Endothelial cell of umbilical vein (primary cell): ENCODE measurements at regions not wholly inside any gene's neighbourhood (a gene's known extent, or its start where the extent isn't known, plus 50 kb on each side); places are given as distances from the start of the nearest gene placed in this dataset.

Experiments
- EZH2 ChIP-seq: IDR thresholded peaks from 2 replicates; pipeline ENCODE4 v1.6.1; 2012; ENCODE audit warnings: borderline replicate concordance, low read depth, mild to moderate bottlenecking, moderate library complexity, low read length, inconsistent platforms; ENCODE audit not compliant: severe bottlenecking
- POLR2A ChIP-seq: IDR thresholded peaks from 2 replicates; pipeline ENCODE4 v1.6.1; 2012; ENCODE audit warnings: low read depth, mild to moderate bottlenecking, control low read depth, low read length
- POLR2AphosphoS5 ChIP-seq: IDR thresholded peaks from 2 replicates; pipeline ENCODE4 v1.6.1; 2012; ENCODE audit warnings: low read depth, mild to moderate bottlenecking, control low read depth, low read length, moderate library complexity; ENCODE audit not compliant: insufficient read depth
- TF ChIP-seq, protein P1 (sequence below), 2 donors: IDR thresholded peaks; 1 replicate in 1 of 2; 2 replicates in 1 of 2; pipeline ENCODE4 v1.5.1; 2011; ENCODE audit warnings: low read length in 2 of 2, mild to moderate bottlenecking in 2 of 2, moderate library complexity in 2 of 2, control low read depth in 1 of 2, inconsistent platforms in 1 of 2, low read depth in 1 of 2; ENCODE audit not compliant: insufficient read depth in 1 of 2; ENCODE audit errors: extremely low read depth in 1 of 2

- TF ChIP-seq POLR2A (no peak), EZH2 (no peak), POLR2AphosphoS5 (no peak)
- TF ChIP-seq, protein P1, sequence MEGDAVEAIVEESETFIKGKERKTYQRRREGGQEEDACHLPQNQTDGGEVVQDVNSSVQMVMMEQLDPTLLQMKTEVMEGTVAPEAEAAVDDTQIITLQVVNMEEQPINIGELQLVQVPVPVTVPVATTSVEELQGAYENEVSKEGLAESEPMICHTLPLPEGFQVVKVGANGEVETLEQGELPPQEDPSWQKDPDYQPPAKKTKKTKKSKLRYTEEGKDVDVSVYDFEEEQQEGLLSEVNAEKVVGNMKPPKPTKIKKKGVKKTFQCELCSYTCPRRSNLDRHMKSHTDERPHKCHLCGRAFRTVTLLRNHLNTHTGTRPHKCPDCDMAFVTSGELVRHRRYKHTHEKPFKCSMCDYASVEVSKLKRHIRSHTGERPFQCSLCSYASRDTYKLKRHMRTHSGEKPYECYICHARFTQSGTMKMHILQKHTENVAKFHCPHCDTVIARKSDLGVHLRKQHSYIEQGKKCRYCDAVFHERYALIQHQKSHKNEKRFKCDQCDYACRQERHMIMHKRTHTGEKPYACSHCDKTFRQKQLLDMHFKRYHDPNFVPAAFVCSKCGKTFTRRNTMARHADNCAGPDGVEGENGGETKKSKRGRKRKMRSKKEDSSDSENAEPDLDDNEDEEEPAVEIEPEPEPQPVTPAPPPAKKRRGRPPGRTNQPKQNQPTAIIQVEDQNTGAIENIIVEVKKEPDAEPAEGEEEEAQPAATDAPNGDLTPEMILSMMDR (IDR thresholded peaks at IDR 0.05; ENCODE audit: extremely low read depth in 1 of 2, insufficient read depth in 1 of 2, low read depth in 1 of 2, low read length in 2 of 2): no peak
Observed at GRCh38 chr2:147479358-147479757, 365.5 kb upstream of the ACVR2A start.
